ENCODE measurements at regions not wholly inside any gene's neighbourhood (a gene's known extent, or its start where the extent isn't known, plus 50 kb on each side); places are given as distances from the start of the nearest gene placed in this dataset.

DNA sequence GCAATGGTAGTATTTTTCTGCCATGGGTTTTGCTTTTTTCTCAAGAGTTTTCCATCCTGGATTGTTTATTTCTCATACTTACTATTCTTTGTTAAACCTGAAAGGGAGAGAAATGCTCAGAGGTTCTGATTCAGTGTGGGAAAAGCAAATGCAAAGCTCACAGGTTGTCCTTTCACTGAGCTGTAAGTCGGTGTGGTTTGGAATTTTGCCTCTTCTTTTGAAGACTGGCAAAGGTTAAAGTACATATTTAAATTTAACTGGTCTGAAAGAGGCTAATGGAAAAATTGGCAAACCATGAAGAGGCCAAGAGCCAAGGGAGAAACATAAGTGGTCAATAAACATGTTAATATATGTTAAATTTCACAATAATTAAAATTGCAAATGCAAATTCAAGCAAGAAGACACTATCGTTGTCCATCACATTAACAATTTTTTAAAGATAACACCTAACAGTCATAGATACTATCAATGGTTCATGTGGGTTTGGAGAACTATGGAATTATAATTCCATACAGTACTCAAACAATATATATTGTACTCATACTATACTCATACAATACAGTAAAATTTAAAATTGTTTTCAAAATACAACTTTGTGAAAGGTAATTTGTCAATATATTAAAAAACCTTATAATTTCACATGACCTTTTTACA lies 246.8 kb upstream of the STT3B start:
- TF ChIP-seq CTCF (conservative IDR thresholded peaks at IDR 0.05) = no peak
- no peak for TF ChIP-seq EZH2 (IDR thresholded peaks at IDR 0.05; ENCODE audit: low read depth)
